H1 (cell line): ENCODE measurements at regions not wholly inside any gene's neighbourhood (a gene's known extent, or its start where the extent isn't known, plus 50 kb on each side); places are given as distances from the start of the nearest gene placed in this dataset.

Experiments used
- BCL11A ChIP-seq, 2 experiments: IDR thresholded peaks; one replicate each; pipeline ENCODE4 v1.6.1; 2011; ENCODE audit warnings: low read depth in 2 of 2, low read length in 2 of 2, mild to moderate bottlenecking in 2 of 2
- PHF8 ChIP-seq: fragments of 200-600 bp; sonication (generic); conservative IDR thresholded peaks from 2 replicates; pipeline ENCODE4 v1.7.1; 2012; ENCODE audit warnings: low read depth, mild to moderate bottlenecking, inconsistent platforms, low read length, moderate library complexity
- RNF2 ChIP-seq: fragments of 200-900, 300-1000 bp; sonication (generic); IDR thresholded peaks from 2 replicates; pipeline ENCODE4 v1.7.1; 2016; ENCODE audit warnings: borderline replicate concordance, low read depth, mild to moderate bottlenecking, antibody characterized with exemption, low read length; ENCODE audit not compliant: poor library complexity, severe bottlenecking; ENCODE audit errors: missing control alignments
- USF2 ChIP-seq: IDR thresholded peaks from 2 replicates; pipeline ENCODE4 v1.6.1; 2011; ENCODE audit warnings: low read length, improper control_type of control experiment

- TF ChIP-seq USF2, result no peak
- no peak for TF ChIP-seq RNF2
- TF ChIP-seq PHF8, result no peak
- TF ChIP-seq BCL11A (IDR thresholded peaks at IDR 0.05; ENCODE audit: low read depth in 2 of 2, low read length in 2 of 2), result no peak
These were observed 267.5 kb downstream of the PDCD6IP start (continued) for GRCh38 chr3:34065901-34066300.
